Liver (tissue), 8 donors: ENCODE measurements at regions not wholly inside any gene's neighbourhood (a gene's known extent, or its start where the extent isn't known, plus 50 kb on each side); places are given as distances from the start of the nearest gene placed in this dataset.

Source experiments
- DNase-seq: peaks from one replicate; pipeline ENCODE4 v3.0.0-alpha.2; 2017; ENCODE audit warnings: low spot score
- H3K27ac ChIP-seq, 2 donors: one replicate each; pipeline ENCODE4 v1.7.0; 2013; ENCODE audit warnings: inconsistent platforms in 2 of 2, low read length in 2 of 2, control low read depth in 1 of 2, low read depth in 1 of 2, mild to moderate bottlenecking in 1 of 2
- H3K27me3 ChIP-seq, 4 donors: one replicate each; pipeline versions ENCODE4 v1.6.1 to v1.7.0; 2013; ENCODE audit warnings: low read length in 3 of 4, inconsistent platforms in 1 of 4, mild to moderate bottlenecking in 1 of 4, moderate library complexity in 1 of 4; ENCODE audit not compliant: control insufficient read depth in 4 of 4, insufficient read depth in 4 of 4
- H3K36me3 ChIP-seq, 4 donors: one replicate each; pipeline versions ENCODE4 v1.6.1 to v1.7.0; 2013; ENCODE audit warnings: low read length in 3 of 4, mild to moderate bottlenecking in 3 of 4, low read depth in 1 of 4, moderate library complexity in 1 of 4; ENCODE audit not compliant: control insufficient read depth in 4 of 4, insufficient read depth in 3 of 4
- H3K4me1 ChIP-seq, 4 donors: one replicate each; pipeline versions ENCODE4 v1.6.1 to v1.7.0; 2013; ENCODE audit warnings: low read length in 3 of 4, mild to moderate bottlenecking in 3 of 4, moderate library complexity in 1 of 4; ENCODE audit not compliant: control insufficient read depth in 4 of 4, insufficient read depth in 4 of 4
- H3K4me3 ChIP-seq, 3 donors: one replicate each; pipeline versions ENCODE4 v1.6.1 to v1.7.0; 2013; ENCODE audit warnings: low read length in 3 of 3, control low read depth in 1 of 3, low read depth in 1 of 3, mild to moderate bottlenecking in 1 of 3
- H3K9ac ChIP-seq, 2 donors: one replicate each; pipeline ENCODE4 v1.7.0; 2013; ENCODE audit warnings: low read length in 2 of 2, mild to moderate bottlenecking in 2 of 2, moderate library complexity in 2 of 2, control low read depth in 1 of 2, low read depth in 1 of 2
- H3K9me3 ChIP-seq, 4 donors: one replicate each; pipeline versions ENCODE4 v1.6.1 to v1.7.0; 2013; ENCODE audit warnings: low read length in 3 of 4; ENCODE audit not compliant: control insufficient read depth in 4 of 4
- FOXA1 ChIP-seq: IDR thresholded peaks from 2 replicates; pipeline ENCODE4 v1.6.1; 2016; ENCODE audit warnings: antibody characterized with exemption
- GABPA ChIP-seq, 2 donors: IDR thresholded peaks in 1 of 2; conservative IDR thresholded peaks in 1 of 2; 2 replicates each; pipeline ENCODE4 v1.6.1; 2016; ENCODE audit warnings: antibody characterized with exemption in 2 of 2, mild to moderate bottlenecking in 1 of 2, moderate library complexity in 1 of 2
- HNF4A ChIP-seq, 2 donors: conservative IDR thresholded peaks; 2 replicates each; pipeline ENCODE4 v1.6.1; 2016; ENCODE audit warnings: antibody characterized with exemption in 2 of 2, mild to moderate bottlenecking in 2 of 2
- HNF4G ChIP-seq: IDR thresholded peaks from 2 replicates; pipeline ENCODE4 v1.6.1; 2016; ENCODE audit warnings: antibody characterized with exemption
- JUND ChIP-seq, 2 donors: IDR thresholded peaks; 2 replicates each; pipeline ENCODE4 v1.6.1; 2016; ENCODE audit warnings: antibody characterized with exemption in 2 of 2
- NR2F2 ChIP-seq: IDR thresholded peaks from 2 replicates; pipeline ENCODE4 v1.6.1; 2016; ENCODE audit warnings: antibody characterized with exemption
- RAD21 ChIP-seq, 2 donors: IDR thresholded peaks; 2 replicates each; pipeline ENCODE4 v1.6.1; 2016; ENCODE audit warnings: antibody characterized with exemption in 2 of 2, mild to moderate bottlenecking in 2 of 2
- RXRA ChIP-seq, 2 donors: IDR thresholded peaks; 2 replicates each; pipeline ENCODE4 v1.6.1; 2017 to 2018; ENCODE audit warnings: antibody characterized with exemption in 2 of 2, mild to moderate bottlenecking in 1 of 2
- SP1 ChIP-seq: IDR thresholded peaks from 2 replicates; pipeline ENCODE4 v1.6.1; 2018; ENCODE audit warnings: antibody characterized with exemption, mild to moderate bottlenecking
- TAF1 ChIP-seq: conservative IDR thresholded peaks from 2 replicates; pipeline ENCODE4 v1.6.1; 2016; ENCODE audit warnings: antibody characterized with exemption, mild to moderate bottlenecking
- YY1 ChIP-seq: IDR thresholded peaks from 2 replicates; pipeline ENCODE4 v1.6.1; 2016; ENCODE audit warnings: antibody characterized with exemption, mild to moderate bottlenecking
- WGBS: extraction: QIAGEN DNeasy Blood & Tissue Kit; methylation state at CpG from one replicate; pipeline ENCODE4 v1.1.7; 2013; 5-methylcytosine and 5-hydroxymethylcytosine counted together
- TF ChIP-seq, protein P1 (sequence below): IDR thresholded peaks from 2 replicates; pipeline ENCODE4 v1.6.1; 2016; ENCODE audit warnings: antibody characterized with exemption, mild to moderate bottlenecking
- TF ChIP-seq, protein P2 (sequence below): IDR thresholded peaks from 2 replicates; pipeline ENCODE4 v1.6.1; 2016; ENCODE audit warnings: antibody characterized with exemption
- TF ChIP-seq, protein P3 (sequence below): IDR thresholded peaks from 2 replicates; pipeline ENCODE4 v1.6.1; 2016; ENCODE audit warnings: antibody characterized with exemption
- TF ChIP-seq, protein P4 (sequence below): fragments of 150-350 bp; IDR thresholded peaks from 2 replicates; pipeline ENCODE4 v1.5.1; 2017; ENCODE audit warnings: improper control_type of control experiment, low read depth, low read length; ENCODE audit not compliant: missing input control
- TF ChIP-seq, protein P5 (sequence below): IDR thresholded peaks from 2 replicates; pipeline ENCODE4 v1.6.1; 2016; ENCODE audit warnings: antibody characterized with exemption
- donor health status: healthy.
- donor health status: healthy.
- donor health status: healthy.
- donor health status: healthy.
- donor health status: healthy.

DNA sequence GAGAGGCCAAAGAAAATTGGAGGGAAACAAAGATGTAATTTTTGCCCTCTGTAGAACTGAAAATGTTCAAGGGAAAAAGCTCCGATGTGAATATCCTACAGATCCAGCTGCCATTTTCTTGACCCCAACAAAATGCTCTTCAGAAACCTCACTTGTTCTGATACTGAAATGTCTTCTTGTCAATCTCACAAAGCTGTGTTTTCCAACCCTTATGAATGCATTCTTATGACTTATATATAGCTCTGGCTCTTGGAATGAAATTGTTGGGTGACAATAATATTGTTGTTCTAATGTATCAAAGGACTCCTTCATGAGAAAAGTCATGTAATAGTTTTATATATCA lies 157.1 kb upstream of the TGFBR2 start:
- Histone ChIP-seq H3K4me3 (no peak overlapping the region), H3K36me3 (no peaks in the 10 kb centered on the region), H3K27ac (no peak overlapping the region), H3K9me3 (no peaks in the 10 kb centered on the region), H3K27me3 (no peaks in the 10 kb centered on the region), H3K9ac (no peak overlapping the region), H3K4me1 (no peaks in the 10 kb centered on the region)
- WGBS: 96% methylated on average over 1 of the region's 1 CpG
- no peak for TF ChIP-seq NR2F2
- no peak for TF ChIP-seq JUND (IDR thresholded peaks at IDR 0.05)
- no peak for TF ChIP-seq RXRA (IDR thresholded peaks at IDR 0.05)
- no peak for TF ChIP-seq SP1
- no peak for TF ChIP-seq RAD21 (IDR thresholded peaks at IDR 0.05)
- TF ChIP-seq, protein P1, sequence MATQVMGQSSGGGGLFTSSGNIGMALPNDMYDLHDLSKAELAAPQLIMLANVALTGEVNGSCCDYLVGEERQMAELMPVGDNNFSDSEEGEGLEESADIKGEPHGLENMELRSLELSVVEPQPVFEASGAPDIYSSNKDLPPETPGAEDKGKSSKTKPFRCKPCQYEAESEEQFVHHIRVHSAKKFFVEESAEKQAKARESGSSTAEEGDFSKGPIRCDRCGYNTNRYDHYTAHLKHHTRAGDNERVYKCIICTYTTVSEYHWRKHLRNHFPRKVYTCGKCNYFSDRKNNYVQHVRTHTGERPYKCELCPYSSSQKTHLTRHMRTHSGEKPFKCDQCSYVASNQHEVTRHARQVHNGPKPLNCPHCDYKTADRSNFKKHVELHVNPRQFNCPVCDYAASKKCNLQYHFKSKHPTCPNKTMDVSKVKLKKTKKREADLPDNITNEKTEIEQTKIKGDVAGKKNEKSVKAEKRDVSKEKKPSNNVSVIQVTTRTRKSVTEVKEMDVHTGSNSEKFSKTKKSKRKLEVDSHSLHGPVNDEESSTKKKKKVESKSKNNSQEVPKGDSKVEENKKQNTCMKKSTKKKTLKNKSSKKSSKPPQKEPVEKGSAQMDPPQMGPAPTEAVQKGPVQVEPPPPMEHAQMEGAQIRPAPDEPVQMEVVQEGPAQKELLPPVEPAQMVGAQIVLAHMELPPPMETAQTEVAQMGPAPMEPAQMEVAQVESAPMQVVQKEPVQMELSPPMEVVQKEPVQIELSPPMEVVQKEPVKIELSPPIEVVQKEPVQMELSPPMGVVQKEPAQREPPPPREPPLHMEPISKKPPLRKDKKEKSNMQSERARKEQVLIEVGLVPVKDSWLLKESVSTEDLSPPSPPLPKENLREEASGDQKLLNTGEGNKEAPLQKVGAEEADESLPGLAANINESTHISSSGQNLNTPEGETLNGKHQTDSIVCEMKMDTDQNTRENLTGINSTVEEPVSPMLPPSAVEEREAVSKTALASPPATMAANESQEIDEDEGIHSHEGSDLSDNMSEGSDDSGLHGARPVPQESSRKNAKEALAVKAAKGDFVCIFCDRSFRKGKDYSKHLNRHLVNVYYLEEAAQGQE: no peak
- no peak for TF ChIP-seq FOXA1
- no peak for TF ChIP-seq YY1
- no peak for TF ChIP-seq GABPA (IDR thresholded peaks at IDR 0.05 in 1 of 2, conservative IDR thresholded peaks at IDR 0.05 in 1 of 2)
- TF ChIP-seq, protein P2, sequence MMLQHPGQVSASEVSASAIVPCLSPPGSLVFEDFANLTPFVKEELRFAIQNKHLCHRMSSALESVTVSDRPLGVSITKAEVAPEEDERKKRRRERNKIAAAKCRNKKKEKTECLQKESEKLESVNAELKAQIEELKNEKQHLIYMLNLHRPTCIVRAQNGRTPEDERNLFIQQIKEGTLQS: no peak
- TF ChIP-seq, protein P3, sequence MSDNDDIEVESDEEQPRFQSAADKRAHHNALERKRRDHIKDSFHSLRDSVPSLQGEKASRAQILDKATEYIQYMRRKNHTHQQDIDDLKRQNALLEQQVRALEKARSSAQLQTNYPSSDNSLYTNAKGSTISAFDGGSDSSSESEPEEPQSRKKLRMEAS: no peak
- DNase-seq: no peak

DNA sequence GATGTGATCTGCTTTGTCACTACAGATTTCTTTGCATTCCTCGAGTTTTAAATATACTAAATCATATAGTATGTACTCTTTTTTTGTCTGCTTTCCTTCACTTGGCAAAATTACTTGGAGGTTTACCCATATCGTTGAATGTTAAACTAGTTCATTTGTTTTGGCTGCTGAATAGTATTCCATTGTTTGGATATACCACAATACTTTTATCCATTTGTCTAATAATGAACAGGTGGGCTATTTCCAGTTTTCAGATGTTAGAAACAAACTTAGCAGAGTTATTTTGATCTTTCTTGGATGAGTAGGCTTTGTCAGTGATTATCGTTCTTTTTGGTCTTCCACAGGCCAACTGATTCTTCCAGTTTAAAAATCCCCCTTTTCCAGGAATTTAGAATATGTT lies 154.0 kb upstream of the TGFBR2 start:
- Histone ChIP-seq H3K9ac (no peak overlapping the region), H3K4me3 (no peak overlapping the region), H3K9me3 (no peaks in the 10 kb centered on the region), H3K4me1 (no peaks in the 10 kb centered on the region), H3K36me3 (no peaks in the 10 kb centered on the region), H3K27me3 (no peaks in the 10 kb centered on the region), H3K27ac (no peak overlapping the region)
- DNase-seq: no peak
- 84% methylated on average over 3 of the region's 3 CpGs for WGBS
- TF ChIP-seq, protein P4, sequence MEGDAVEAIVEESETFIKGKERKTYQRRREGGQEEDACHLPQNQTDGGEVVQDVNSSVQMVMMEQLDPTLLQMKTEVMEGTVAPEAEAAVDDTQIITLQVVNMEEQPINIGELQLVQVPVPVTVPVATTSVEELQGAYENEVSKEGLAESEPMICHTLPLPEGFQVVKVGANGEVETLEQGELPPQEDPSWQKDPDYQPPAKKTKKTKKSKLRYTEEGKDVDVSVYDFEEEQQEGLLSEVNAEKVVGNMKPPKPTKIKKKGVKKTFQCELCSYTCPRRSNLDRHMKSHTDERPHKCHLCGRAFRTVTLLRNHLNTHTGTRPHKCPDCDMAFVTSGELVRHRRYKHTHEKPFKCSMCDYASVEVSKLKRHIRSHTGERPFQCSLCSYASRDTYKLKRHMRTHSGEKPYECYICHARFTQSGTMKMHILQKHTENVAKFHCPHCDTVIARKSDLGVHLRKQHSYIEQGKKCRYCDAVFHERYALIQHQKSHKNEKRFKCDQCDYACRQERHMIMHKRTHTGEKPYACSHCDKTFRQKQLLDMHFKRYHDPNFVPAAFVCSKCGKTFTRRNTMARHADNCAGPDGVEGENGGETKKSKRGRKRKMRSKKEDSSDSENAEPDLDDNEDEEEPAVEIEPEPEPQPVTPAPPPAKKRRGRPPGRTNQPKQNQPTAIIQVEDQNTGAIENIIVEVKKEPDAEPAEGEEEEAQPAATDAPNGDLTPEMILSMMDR: no peak

DNA sequence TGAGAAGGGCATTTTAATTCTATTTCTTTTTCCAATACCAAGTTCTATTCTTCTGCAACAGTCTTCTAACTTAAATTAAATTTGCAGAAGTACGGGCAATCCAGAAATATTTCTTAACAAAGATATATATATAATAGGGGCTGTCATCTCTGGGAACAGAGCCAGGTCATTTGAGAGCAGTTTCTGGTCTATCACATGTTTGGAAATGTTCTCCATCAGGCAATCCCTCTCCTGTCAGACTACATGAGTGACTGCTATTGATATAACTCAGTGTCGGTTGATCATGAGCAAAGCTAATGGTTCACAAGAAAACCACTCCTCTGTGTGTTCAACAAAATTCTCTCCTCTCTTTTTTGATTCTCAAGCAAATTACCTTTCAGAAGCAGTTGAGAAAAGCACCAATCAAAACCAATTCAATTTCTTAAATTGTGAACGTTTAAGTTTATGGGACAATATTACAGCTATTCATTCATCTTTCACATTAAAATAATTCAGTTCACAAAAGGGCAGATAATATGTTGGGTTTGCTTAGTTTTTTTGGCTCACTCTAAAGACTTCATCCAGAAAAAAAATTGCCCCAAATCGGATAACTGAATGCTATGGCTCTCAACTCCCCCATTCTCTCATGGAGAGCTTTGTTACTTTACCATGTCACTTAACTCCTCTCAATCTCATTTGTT lies 152.9 kb upstream of the TGFBR2 start:
- no peak overlapping the region for H3K4me3 ChIP-seq
- no peaks in the 10 kb centered on the region for H3K27me3 ChIP-seq
- H3K9ac ChIP-seq: no peak overlapping the region
- no peaks in the 10 kb centered on the region for H3K9me3 ChIP-seq
- 75% methylated on average over 4 of the region's 4 CpGs for WGBS
- H3K4me1 ChIP-seq: no peaks in the 10 kb centered on the region
- DNase-seq: no peak
- no peaks in the 10 kb centered on the region for H3K36me3 ChIP-seq
- H3K27ac ChIP-seq: no peak overlapping the region
- TF ChIP-seq HNF4G (no peak), FOXA1 (no peak), JUND (IDR thresholded peaks at IDR 0.05) (no peak), NR2F2 (no peak), YY1 (no peak), HNF4A (conservative IDR thresholded peaks at IDR 0.05) (no peak), TAF1 (no peak), RAD21 (IDR thresholded peaks at IDR 0.05) (no peak), SP1 (no peak), GABPA (IDR thresholded peaks at IDR 0.05 in 1 of 2, conservative IDR thresholded peaks at IDR 0.05 in 1 of 2) (no peak)
- TF ChIP-seq, protein P3: no peak
- TF ChIP-seq, protein P5, sequence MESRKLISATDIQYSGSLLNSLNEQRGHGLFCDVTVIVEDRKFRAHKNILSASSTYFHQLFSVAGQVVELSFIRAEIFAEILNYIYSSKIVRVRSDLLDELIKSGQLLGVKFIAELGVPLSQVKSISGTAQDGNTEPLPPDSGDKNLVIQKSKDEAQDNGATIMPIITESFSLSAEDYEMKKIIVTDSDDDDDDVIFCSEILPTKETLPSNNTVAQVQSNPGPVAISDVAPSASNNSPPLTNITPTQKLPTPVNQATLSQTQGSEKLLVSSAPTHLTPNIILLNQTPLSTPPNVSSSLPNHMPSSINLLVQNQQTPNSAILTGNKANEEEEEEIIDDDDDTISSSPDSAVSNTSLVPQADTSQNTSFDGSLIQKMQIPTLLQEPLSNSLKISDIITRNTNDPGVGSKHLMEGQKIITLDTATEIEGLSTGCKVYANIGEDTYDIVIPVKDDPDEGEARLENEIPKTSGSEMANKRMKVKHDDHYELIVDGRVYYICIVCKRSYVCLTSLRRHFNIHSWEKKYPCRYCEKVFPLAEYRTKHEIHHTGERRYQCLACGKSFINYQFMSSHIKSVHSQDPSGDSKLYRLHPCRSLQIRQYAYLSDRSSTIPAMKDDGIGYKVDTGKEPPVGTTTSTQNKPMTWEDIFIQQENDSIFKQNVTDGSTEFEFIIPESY: no peak
- TF ChIP-seq, protein P2: no peak
